Trophoblast cell (in vitro differentiated cells and primary cell): ENCODE measurements at regions not wholly inside any gene's neighbourhood (a gene's known extent, or its start where the extent isn't known, plus 50 kb on each side); places are given as distances from the start of the nearest gene placed in this dataset.

ENCODE experiments used
- DNase-seq, 2 donors: peaks; one replicate each; pipeline ENCODE4 v3.0.0-alpha.2; 2016
- H2AFZ ChIP-seq: 2 replicates; pipeline ENCODE4 v1.6.1; 2013; ENCODE audit warnings: low read length, moderate library complexity, mild to moderate bottlenecking; ENCODE audit not compliant: insufficient read depth, poor library complexity
- H2AK5ac ChIP-seq: 2 replicates; pipeline ENCODE4 v1.6.1; 2013; ENCODE audit warnings: mild to moderate bottlenecking, low read length
- H2BK120ac ChIP-seq: 2 replicates; pipeline ENCODE4 v1.6.1; 2013; ENCODE audit warnings: low read length, mild to moderate bottlenecking, moderate library complexity; ENCODE audit not compliant: insufficient read depth, poor library complexity
- H2BK12ac ChIP-seq: 2 replicates; pipeline ENCODE4 v1.6.1; 2013; ENCODE audit warnings: mild to moderate bottlenecking, low read length, moderate library complexity
- H2BK5ac ChIP-seq: 2 replicates; pipeline ENCODE4 v1.6.1; 2013; ENCODE audit warnings: low read length, low read depth, moderate library complexity, mild to moderate bottlenecking; ENCODE audit not compliant: poor library complexity
- H3K14ac ChIP-seq: 2 replicates; pipeline ENCODE4 v1.6.1; 2013; ENCODE audit warnings: mild to moderate bottlenecking, low read length
- H3K18ac ChIP-seq: 2 replicates; pipeline ENCODE4 v1.6.1; 2013; ENCODE audit warnings: mild to moderate bottlenecking, low read length
- H3K23ac ChIP-seq: 2 replicates; pipeline ENCODE4 v1.6.1; 2013; ENCODE audit warnings: low read length
- H3K27ac ChIP-seq: 2 replicates; pipeline ENCODE4 v1.5.1; 2013; ENCODE audit warnings: low read depth, mild to moderate bottlenecking, inconsistent platforms, low read length, moderate library complexity
- H3K27me3 ChIP-seq: 2 replicates; pipeline ENCODE4 v1.6.1; 2013; ENCODE audit warnings: inconsistent platforms, mild to moderate bottlenecking, low read length, moderate library complexity; ENCODE audit not compliant: insufficient read depth
- H3K36me3 ChIP-seq, 2 experiments: 1 replicate in 1 of 2; 2 replicates in 1 of 2; pipeline ENCODE4 v1.6.1; 2013; ENCODE audit warnings: low read length in 2 of 2, mild to moderate bottlenecking in 2 of 2, moderate library complexity in 1 of 2; ENCODE audit not compliant: insufficient read depth in 2 of 2, control insufficient read depth in 1 of 2
- H3K4ac ChIP-seq: 2 replicates; pipeline ENCODE4 v1.6.1; 2013; ENCODE audit warnings: low read depth, mild to moderate bottlenecking, low read length, moderate library complexity
- H3K4me1 ChIP-seq, 2 experiments: 1 replicate in 1 of 2; 2 replicates in 1 of 2; pipeline ENCODE4 v1.6.1; 2013; ENCODE audit warnings: low read length in 2 of 2, mild to moderate bottlenecking in 2 of 2, moderate library complexity in 1 of 2; ENCODE audit not compliant: insufficient read depth in 2 of 2, control insufficient read depth in 1 of 2
- H3K4me2 ChIP-seq: 2 replicates; pipeline ENCODE4 v1.6.1; 2013; ENCODE audit warnings: inconsistent platforms, mild to moderate bottlenecking, low read length, moderate library complexity
- H3K4me3 ChIP-seq: 2 replicates; pipeline ENCODE4 v1.5.1; 2013; ENCODE audit warnings: mild to moderate bottlenecking, low read depth, low read length, inconsistent platforms
- H3K79me1 ChIP-seq: one replicate; pipeline ENCODE4 v1.6.1; 2013; ENCODE audit warnings: low read length
- H3K79me2 ChIP-seq: 2 replicates; pipeline ENCODE4 v1.6.1; 2013; ENCODE audit warnings: low read length, mild to moderate bottlenecking; ENCODE audit not compliant: control insufficient read depth, insufficient read depth, poor library complexity
- H3K9ac ChIP-seq: 2 replicates; pipeline ENCODE4 v1.6.1; 2013; ENCODE audit warnings: mild to moderate bottlenecking, low read length
- H3K9me3 ChIP-seq: 2 replicates; pipeline ENCODE4 v1.6.1; 2013; ENCODE audit warnings: low read depth, mild to moderate bottlenecking, control low read depth, inconsistent platforms, low read length; ENCODE audit not compliant: insufficient read depth
- H4K12ac ChIP-seq: 2 replicates; pipeline ENCODE4 v1.6.1; 2013; ENCODE audit warnings: low read depth, mild to moderate bottlenecking, low read length, moderate library complexity
- H4K8ac ChIP-seq: 2 replicates; pipeline ENCODE4 v1.6.1; 2013; ENCODE audit warnings: low read depth, mild to moderate bottlenecking, low read length, moderate library complexity
- H4K91ac ChIP-seq: one replicate; pipeline ENCODE4 v1.6.1; 2013; ENCODE audit warnings: low read depth, mild to moderate bottlenecking, low read length, moderate library complexity
- WGBS: extraction: QIAGEN DNeasy Blood & Tissue Kit; methylation state at CpG from one replicate; pipeline ENCODE4 v1.1.7; 2013; ENCODE audit warnings: missing lambda C conversion rate; ENCODE audit not compliant: insufficient read length, insufficient coverage; ENCODE audit errors: extremely low coverage; 5-methylcytosine and 5-hydroxymethylcytosine counted together

GRCh38 chr5:34503379-34504253 lies 152.5 kb upstream of the RAI14 start:
- Histone ChIP-seq H2AFZ (peak overlapping the region; percentile 59), H2BK5ac (peak overlapping the region; percentile 33), H3K9me3 (no peaks in the 10 kb centered on the region), H2AK5ac (no peak overlapping the region), H3K79me2 (no peaks in the 10 kb centered on the region), H3K27ac (peak overlapping the region; percentile 14), H3K4me2 (no peak overlapping the region), H3K4me3 (no peak overlapping the region), H2BK12ac (peak overlapping the region; percentile 94), H3K36me3 (no peaks in the 10 kb centered on the region), H3K23ac (no peak overlapping the region), H3K14ac (peak overlapping the region; percentile 57), H3K9ac (peak overlapping the region; percentile 15), H3K27me3 (no peaks in the 10 kb centered on the region), H3K4ac (peak overlapping the region; percentile 27), H3K4me1 (peaks cover 6 to 11% of the 10 kb centered on the region in 2 experiments), H3K18ac (peak overlapping the region; percentile 46), H4K12ac (no peak overlapping the region), H3K79me1 (peaks cover 13% of the 10 kb centered on the region), H4K91ac (peak overlapping the region; percentile 57), H4K8ac (peak overlapping the region; percentile 47), H2BK120ac (peak overlapping the region; percentile 57)
- WGBS = no CpG with 5 or more reads among the region's 7 CpGs
- DNase-seq = no peak

- no peak overlapping the region for H2BK5ac ChIP-seq
- no peak overlapping the region for H3K14ac ChIP-seq
- H2AK5ac ChIP-seq = no peak overlapping the region
- H3K4me1 ChIP-seq = peaks cover 8 to 11% of the 10 kb centered on the region in 2 experiments
- H3K4me3 ChIP-seq = no peak overlapping the region
- H2BK12ac ChIP-seq = no peak overlapping the region
- H3K9me3 ChIP-seq = no peaks in the 10 kb centered on the region
- no peak for DNase-seq
- H3K9ac ChIP-seq = no peak overlapping the region
- no peak overlapping the region for H4K8ac ChIP-seq
- no peak overlapping the region for H2AFZ ChIP-seq
- peaks cover 16% of the 10 kb centered on the region for H3K79me1 ChIP-seq
- H3K4me2 ChIP-seq = no peak overlapping the region
- H3K27ac ChIP-seq = no peak overlapping the region
- no peaks in the 10 kb centered on the region for H3K27me3 ChIP-seq
- H3K79me2 ChIP-seq = no peaks in the 10 kb centered on the region
- no peak overlapping the region for H3K4ac ChIP-seq
- H3K18ac ChIP-seq = no peak overlapping the region
- no peaks in the 10 kb centered on the region for H3K36me3 ChIP-seq
- H3K23ac ChIP-seq = no peak overlapping the region
- no peak overlapping the region for H4K91ac ChIP-seq
- H2BK120ac ChIP-seq = no peak overlapping the region
- no peak overlapping the region for H4K12ac ChIP-seq
Observed at GRCh38 chr5:34504967-34505366, 151.2 kb upstream of the RAI14 start.

- Histone ChIP-seq H2BK12ac (peak overlapping the region; percentile 78), H3K23ac (no peak overlapping the region), H2AFZ (no peak overlapping the region), H3K27me3 (no peaks in the 10 kb centered on the region), H3K9me3 (no peaks in the 10 kb centered on the region), H4K91ac (peak overlapping the region; percentile 40), H3K79me2 (no peaks in the 10 kb centered on the region), H3K18ac (no peak overlapping the region), H2BK120ac (no peak overlapping the region), H4K12ac (no peak overlapping the region), H3K4me3 (no peak overlapping the region), H4K8ac (no peak overlapping the region), H3K27ac (no peak overlapping the region), H3K14ac (no peak overlapping the region), H3K4me2 (no peak overlapping the region), H2AK5ac (no peak overlapping the region), H3K36me3 (no peaks in the 10 kb centered on the region), H3K79me1 (peaks cover 17% of the 10 kb centered on the region), H3K9ac (no peak overlapping the region), H2BK5ac (no peak overlapping the region), H3K4me1 (peaks cover 10 to 11% of the 10 kb centered on the region in 2 experiments), H3K4ac (no peak overlapping the region)
- no peak for DNase-seq
- WGBS = no CpG with 5 or more reads among the region's 2 CpGs
Observed at GRCh38 chr5:34505731-34506130, 150.4 kb upstream of the RAI14 start.

GRCh38 chr5:34507933-34508332 lies 148.2 kb upstream of the RAI14 start:
- Histone ChIP-seq H3K36me3 (no peaks in the 10 kb centered on the region), H3K79me2 (no peaks in the 10 kb centered on the region), H3K14ac (no peak overlapping the region), H2BK120ac (no peak overlapping the region), H3K9me3 (no peaks in the 10 kb centered on the region), H2AK5ac (no peak overlapping the region), H3K79me1 (peaks cover 11% of the 10 kb centered on the region), H2BK5ac (no peak overlapping the region), H3K4me3 (no peak overlapping the region), H3K4me2 (no peak overlapping the region), H4K12ac (no peak overlapping the region), H2BK12ac (no peak overlapping the region), H2AFZ (no peak overlapping the region), H3K27ac (no peak overlapping the region), H4K8ac (no peak overlapping the region), H3K18ac (no peak overlapping the region), H3K27me3 (no peaks in the 10 kb centered on the region), H3K4ac (no peak overlapping the region), H3K9ac (no peak overlapping the region), H4K91ac (no peak overlapping the region), H3K23ac (no peak overlapping the region), H3K4me1 (peaks cover 12 to 14% of the 10 kb centered on the region in 2 experiments)
- DNase-seq = no peak
- WGBS = no CpG with 5 or more reads among the region's 2 CpGs
